ENCODE measurements at regions not wholly inside any gene's neighbourhood (a gene's known extent, or its start where the extent isn't known, plus 50 kb on each side); places are given as distances from the start of the nearest gene placed in this dataset.

DNA sequence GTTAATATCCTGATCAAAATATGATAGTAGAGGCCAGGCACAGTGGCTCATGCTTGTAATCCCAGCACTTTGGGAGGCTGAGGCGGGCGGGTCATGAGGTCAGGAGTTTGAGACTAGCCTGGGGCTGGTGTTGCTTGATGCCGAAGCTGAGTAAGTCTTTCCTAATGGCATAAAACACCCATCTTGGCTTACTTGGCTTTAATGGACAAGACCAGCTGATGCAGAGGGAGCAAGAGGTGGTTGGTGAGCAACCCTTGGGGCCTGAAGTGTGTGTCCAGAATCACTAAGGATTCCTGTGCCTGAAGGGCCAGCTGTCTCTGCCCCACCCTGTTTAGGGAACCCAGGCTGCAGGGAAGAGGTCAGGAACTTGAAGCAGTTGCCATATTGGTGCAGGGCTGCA is 217.2 kb downstream of the ARL4C start:
- TF ChIP-seq, protein P1, sequence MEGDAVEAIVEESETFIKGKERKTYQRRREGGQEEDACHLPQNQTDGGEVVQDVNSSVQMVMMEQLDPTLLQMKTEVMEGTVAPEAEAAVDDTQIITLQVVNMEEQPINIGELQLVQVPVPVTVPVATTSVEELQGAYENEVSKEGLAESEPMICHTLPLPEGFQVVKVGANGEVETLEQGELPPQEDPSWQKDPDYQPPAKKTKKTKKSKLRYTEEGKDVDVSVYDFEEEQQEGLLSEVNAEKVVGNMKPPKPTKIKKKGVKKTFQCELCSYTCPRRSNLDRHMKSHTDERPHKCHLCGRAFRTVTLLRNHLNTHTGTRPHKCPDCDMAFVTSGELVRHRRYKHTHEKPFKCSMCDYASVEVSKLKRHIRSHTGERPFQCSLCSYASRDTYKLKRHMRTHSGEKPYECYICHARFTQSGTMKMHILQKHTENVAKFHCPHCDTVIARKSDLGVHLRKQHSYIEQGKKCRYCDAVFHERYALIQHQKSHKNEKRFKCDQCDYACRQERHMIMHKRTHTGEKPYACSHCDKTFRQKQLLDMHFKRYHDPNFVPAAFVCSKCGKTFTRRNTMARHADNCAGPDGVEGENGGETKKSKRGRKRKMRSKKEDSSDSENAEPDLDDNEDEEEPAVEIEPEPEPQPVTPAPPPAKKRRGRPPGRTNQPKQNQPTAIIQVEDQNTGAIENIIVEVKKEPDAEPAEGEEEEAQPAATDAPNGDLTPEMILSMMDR (IDR thresholded peaks at IDR 0.05; ENCODE audit: low read length), result no peak
- no peak for TF ChIP-seq EZH2 (IDR thresholded peaks at IDR 0.05; ENCODE audit: borderline replicate concordance, low read length)
